GM10266 (cell line): ENCODE measurements at regions not wholly inside any gene's neighbourhood (a gene's known extent, or its start where the extent isn't known, plus 50 kb on each side); places are given as distances from the start of the nearest gene placed in this dataset.

Source experiments
- DNase-seq: peaks from one replicate; pipeline ENCODE4 v3.0.0; 2012; ENCODE audit errors: extremely low spot score
- TF ChIP-seq, protein P1 (sequence below): IDR thresholded peaks from 2 replicates; pipeline ENCODE4 v1.5.1; 2012; ENCODE audit warnings: mild to moderate bottlenecking, low read depth; ENCODE audit not compliant: control insufficient read depth, insufficient read depth; ENCODE audit errors: missing control alignments

DNA sequence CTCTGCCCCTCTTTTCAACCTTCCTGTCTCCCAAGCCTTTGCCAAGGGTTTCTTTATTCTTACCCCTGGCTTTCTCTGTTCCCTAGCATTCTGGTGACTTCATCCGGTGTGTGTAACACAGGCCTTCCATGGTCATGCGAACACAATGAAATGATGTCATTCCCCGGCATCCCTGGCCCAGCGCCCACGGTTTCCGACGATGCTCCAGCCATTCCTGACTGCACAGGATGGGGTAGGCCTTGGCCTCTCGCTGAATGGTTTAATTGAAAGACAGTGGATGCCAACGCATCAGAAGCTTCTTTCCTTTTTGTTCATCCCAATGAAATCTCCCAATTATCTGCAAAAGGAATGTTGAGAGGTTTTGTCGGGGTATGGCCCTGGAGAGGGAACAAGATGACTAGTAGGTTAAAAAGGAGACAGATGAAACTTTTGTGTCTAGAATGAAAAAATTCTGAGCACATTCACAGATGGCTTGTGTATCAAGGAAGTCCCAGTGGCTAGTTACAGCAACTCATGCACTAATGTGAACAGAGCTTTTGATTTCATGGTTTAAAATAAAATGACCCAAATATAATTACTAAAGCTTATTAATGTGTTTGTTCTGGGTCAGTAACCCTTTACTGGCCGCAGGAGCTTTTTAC, 655.0 kb downstream of the QKI start:
- TF ChIP-seq, protein P1, sequence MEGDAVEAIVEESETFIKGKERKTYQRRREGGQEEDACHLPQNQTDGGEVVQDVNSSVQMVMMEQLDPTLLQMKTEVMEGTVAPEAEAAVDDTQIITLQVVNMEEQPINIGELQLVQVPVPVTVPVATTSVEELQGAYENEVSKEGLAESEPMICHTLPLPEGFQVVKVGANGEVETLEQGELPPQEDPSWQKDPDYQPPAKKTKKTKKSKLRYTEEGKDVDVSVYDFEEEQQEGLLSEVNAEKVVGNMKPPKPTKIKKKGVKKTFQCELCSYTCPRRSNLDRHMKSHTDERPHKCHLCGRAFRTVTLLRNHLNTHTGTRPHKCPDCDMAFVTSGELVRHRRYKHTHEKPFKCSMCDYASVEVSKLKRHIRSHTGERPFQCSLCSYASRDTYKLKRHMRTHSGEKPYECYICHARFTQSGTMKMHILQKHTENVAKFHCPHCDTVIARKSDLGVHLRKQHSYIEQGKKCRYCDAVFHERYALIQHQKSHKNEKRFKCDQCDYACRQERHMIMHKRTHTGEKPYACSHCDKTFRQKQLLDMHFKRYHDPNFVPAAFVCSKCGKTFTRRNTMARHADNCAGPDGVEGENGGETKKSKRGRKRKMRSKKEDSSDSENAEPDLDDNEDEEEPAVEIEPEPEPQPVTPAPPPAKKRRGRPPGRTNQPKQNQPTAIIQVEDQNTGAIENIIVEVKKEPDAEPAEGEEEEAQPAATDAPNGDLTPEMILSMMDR = no peak
- DNase-seq = no peak

DNA sequence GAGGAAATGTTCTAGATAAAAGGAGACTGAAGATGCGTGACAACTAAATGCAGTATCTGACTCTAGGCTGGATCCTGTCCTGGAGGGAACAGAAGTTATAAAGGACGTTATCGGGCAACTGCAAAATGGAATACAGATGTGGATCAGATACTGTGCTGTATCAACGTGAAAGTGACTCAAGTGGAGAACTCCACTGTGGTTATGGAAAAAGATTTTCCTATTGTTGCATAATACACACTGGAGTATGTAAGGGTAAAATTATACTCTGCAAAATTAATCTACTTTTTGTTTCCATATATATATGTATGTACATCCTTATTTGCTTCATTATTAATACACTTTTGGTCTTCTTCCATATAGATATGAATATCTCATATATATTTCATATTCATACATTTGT, 654.0 kb downstream of the QKI start:
- TF ChIP-seq, protein P1 = no peak
- no peak for DNase-seq

DNA sequence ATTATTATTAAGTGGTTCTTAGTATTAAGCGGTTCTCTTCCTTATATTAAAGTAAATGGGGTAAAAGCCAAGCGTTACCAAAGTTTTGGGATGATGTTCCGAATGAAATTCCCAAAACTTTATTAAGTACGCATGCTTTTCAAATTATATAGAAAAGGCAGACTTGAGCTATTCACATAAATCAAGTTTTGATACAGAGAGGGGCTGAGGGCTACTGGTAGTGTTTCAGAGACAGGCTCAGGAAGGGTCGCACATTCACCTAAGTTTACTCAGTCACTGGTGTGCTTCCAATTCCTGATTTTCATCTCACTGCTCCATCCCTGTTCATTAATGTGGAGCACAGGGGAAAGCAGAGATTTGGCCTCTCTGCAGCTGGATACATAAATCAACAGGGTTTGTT, 652.2 kb downstream of the QKI start:
- TF ChIP-seq, protein P1 = no peak
- no peak for DNase-seq

DNA sequence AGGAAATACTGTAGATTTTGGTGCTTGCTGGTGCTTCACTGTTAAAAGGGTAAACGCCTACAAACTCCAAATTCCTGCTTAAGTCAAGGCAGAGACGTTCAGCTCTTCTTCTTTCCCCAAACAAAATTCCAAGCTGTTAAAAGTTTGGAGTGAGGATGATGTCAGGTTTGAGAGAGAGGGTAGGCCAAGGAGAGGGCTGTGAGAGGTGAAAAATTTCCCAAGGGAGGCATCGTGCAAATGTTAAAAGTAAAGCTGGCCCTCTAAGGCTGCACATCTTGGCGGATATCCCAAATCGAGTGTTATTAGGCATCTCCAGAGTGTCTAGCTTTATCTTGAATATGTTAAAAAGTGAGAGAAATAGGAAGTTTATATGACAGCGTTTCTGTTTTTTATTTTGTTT, 651.8 kb downstream of the QKI start:
- TF ChIP-seq, protein P1 = no peak

DNA sequence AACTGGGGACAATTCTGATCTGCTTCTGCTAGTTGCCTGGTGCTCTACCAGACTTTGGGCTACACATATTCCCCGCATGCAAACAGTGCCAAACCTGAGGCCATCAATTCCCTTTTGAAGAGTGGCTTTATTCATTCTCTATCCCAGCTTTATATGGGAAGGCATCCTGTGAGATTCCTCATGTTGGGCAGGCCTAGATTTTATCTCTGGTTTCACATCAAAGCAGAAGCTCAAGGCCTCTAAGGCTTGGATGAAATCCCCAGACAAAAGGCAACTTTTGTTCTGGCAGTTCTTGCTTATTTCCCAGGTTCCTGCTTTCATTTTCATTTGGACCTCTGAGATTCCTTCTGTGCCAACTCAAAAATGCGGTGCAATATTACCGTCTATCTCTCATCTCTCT, 648.8 kb downstream of the QKI start:
- no peak for DNase-seq
- TF ChIP-seq, protein P1 = no peak

More for the DNA sequence above, 651.8 kb downstream of the QKI start:
- DNase-seq = no peak

DNA sequence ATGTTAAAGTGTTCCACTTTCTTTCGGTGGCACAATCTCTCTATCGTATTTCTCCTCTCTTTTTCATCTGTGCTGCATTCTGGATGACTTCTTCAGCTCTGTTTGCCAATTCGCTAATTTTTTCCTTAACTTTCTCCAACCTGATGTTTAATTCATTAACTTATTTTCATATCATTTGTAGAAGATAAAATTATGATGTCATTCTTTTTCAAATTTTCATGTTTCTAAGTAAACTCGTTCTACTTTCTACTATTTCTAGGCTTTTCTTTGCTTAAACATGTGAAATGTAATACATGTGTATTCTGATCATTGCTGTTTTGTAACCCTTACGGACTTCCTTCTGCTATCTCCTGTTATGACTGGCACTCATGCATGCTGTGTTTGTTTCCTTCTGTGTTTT, 648.4 kb downstream of the QKI start:
- no peak for DNase-seq
- TF ChIP-seq, protein P1 = no peak

DNA sequence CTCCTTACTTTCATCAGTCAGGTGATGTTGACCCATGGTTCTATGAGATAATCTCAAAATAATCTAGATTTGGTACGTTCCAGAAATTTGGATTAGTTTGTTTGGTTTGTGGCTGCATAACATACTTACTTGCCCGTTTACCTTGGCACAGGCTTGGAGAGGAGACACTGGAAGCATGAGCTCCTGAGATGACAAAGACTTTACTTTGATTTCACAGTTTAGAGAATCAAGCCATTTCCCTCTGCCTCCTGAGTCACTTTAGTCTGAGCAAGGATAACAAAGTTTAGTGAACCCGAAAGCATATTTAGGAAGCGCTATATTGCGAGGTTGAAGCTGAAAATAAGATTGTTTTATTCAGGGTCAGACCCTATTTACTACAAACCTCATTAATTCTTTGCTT, 643.4 kb downstream of the QKI start:
- no peak for DNase-seq
- TF ChIP-seq, protein P1 = no peak
